ENCODE measurements at regions not wholly inside any gene's neighbourhood (a gene's known extent, or its start where the extent isn't known, plus 50 kb on each side); places are given as distances from the start of the nearest gene placed in this dataset.
"Not testable (repeated sequence)": the region's sequence is repeated elsewhere in the genome, so short reads cannot be mapped to it uniquely, and the experiment has no call there.

- DNase-seq, ATAC-seq, H3K4me1 Mint-ChIP-seq, H3K27ac Mint-ChIP-seq, H3K4me3 Mint-ChIP-seq, H3K27me3 Mint-ChIP-seq: not testable (repeated sequence)
- peaks cover 0 to 16% of the 10 kb centered on the region in 2 donors for H3K9me3 Mint-ChIP-seq
These were observed 51.3 kb upstream of the RIOK2 start for GRCh38 chr5:97234380-97234779.

- no peak for ATAC-seq
- DNase-seq: no peak
- H3K4me3 Mint-ChIP-seq: no peak overlapping the region
- H3K9me3 Mint-ChIP-seq: peaks cover 0 to 10% of the 10 kb centered on the region in 2 donors
- no peaks in the 10 kb centered on the region for H3K4me1 Mint-ChIP-seq
- H3K27ac Mint-ChIP-seq: no peak overlapping the region
- no peaks in the 10 kb centered on the region for H3K27me3 Mint-ChIP-seq
These were observed 59.3 kb upstream of the RIOK2 start for GRCh38 chr5:97242341-97242740.

GRCh38 chr5:97243353-97243752 is 60.3 kb upstream of the RIOK2 start:
- H3K27ac Mint-ChIP-seq: no peak overlapping the region
- ATAC-seq: no peak
- H3K27me3 Mint-ChIP-seq: no peaks in the 10 kb centered on the region
- peaks cover 0 to 10% of the 10 kb centered on the region in 2 donors for H3K9me3 Mint-ChIP-seq
- no peaks in the 10 kb centered on the region for H3K4me1 Mint-ChIP-seq
- no peak overlapping the region for H3K4me3 Mint-ChIP-seq
- no peak for DNase-seq

GRCh38 chr5:97245386-97245785 is 62.3 kb upstream of the RIOK2 start:
- Mint-ChIP-seq H3K27ac (no peak overlapping the region), H3K4me3 (no peak overlapping the region)
- no peak for ATAC-seq

GRCh38 chr5:97250113-97250512 is 67.1 kb upstream of the RIOK2 start:
- no peak for ATAC-seq
- Mint-ChIP-seq H3K9me3 (peaks cover 9 to 16% of the 10 kb centered on the region in 2 donors), H3K27ac (no peak overlapping the region), H3K4me3 (no peak overlapping the region), H3K27me3 (no peaks in the 10 kb centered on the region), H3K4me1 (no peaks in the 10 kb centered on the region)
- no peak for DNase-seq

More at GRCh38 chr5:97245386-97245785, 62.3 kb upstream of the RIOK2 start:
- H3K4me1 Mint-ChIP-seq: no peaks in the 10 kb centered on the region
- H3K9me3 Mint-ChIP-seq: peaks cover 9 to 12% of the 10 kb centered on the region in 2 donors
- H3K27me3 Mint-ChIP-seq: no peaks in the 10 kb centered on the region
- DNase-seq: no peak

- Mint-ChIP-seq H3K27ac (no peak overlapping the region), H3K9me3 (peaks cover 12 to 26% of the 10 kb centered on the region in 2 donors), H3K4me1 (no peaks in the 10 kb centered on the region)
These were observed 83.0 kb upstream of the RIOK2 start for GRCh38 chr5:97266076-97266475.

GRCh38 chr5:97266576-97266975 is 83.5 kb upstream of the RIOK2 start:
- ATAC-seq (no peak), DNase-seq (no peak)
- Mint-ChIP-seq H3K27ac (no peak overlapping the region), H3K4me3 (no peak overlapping the region), H3K9me3 (peaks cover 17 to 27% of the 10 kb centered on the region in 2 donors), H3K4me1 (no peaks in the 10 kb centered on the region), H3K27me3 (no peaks in the 10 kb centered on the region)

More at GRCh38 chr5:97266076-97266475, 83.0 kb upstream of the RIOK2 start:
- no peak for ATAC-seq
- Mint-ChIP-seq H3K27me3 (no peaks in the 10 kb centered on the region), H3K4me3 (no peak overlapping the region)
- no peak for DNase-seq

- Mint-ChIP-seq H3K4me1 (no peaks in the 10 kb centered on the region), H3K27me3 (no peaks in the 10 kb centered on the region), H3K27ac (no peak overlapping the region), H3K9me3 (peaks cover 25 to 33% of the 10 kb centered on the region in 2 donors), H3K4me3 (no peak overlapping the region)
- ATAC-seq: no peak
- DNase-seq: no peak
These were observed 84.7 kb upstream of the RIOK2 start for GRCh38 chr5:97267767-97268166.

GRCh38 chr5:97276474-97277120 is 93.5 kb upstream of the RIOK2 start:
- no peak overlapping the region for H3K4me3 Mint-ChIP-seq
- peaks cover 21 to 37% of the 10 kb centered on the region in 2 donors for H3K9me3 Mint-ChIP-seq
- DNase-seq: no peak

GRCh38 chr5:97281257-97281656 is 98.2 kb upstream of the RIOK2 start:
- DNase-seq (no peak), ATAC-seq (no peak)
- Mint-ChIP-seq H3K9me3 (peaks cover 27 to 41% of the 10 kb centered on the region in 2 donors), H3K4me3 (no peak overlapping the region), H3K27me3 (no peaks in the 10 kb centered on the region), H3K27ac (no peak overlapping the region), H3K4me1 (no peaks in the 10 kb centered on the region)

More at GRCh38 chr5:97276474-97277120, 93.5 kb upstream of the RIOK2 start:
- ATAC-seq: no peak
- no peaks in the 10 kb centered on the region for H3K27me3 Mint-ChIP-seq
- H3K27ac Mint-ChIP-seq: no peak overlapping the region
- no peaks in the 10 kb centered on the region for H3K4me1 Mint-ChIP-seq

- ATAC-seq: peak; percentile 77
- no peak overlapping the region for H3K4me3 Mint-ChIP-seq
- H3K27ac Mint-ChIP-seq: no peak overlapping the region
- no peaks in the 10 kb centered on the region for H3K27me3 Mint-ChIP-seq
- DNase-seq: no peak
- H3K4me1 Mint-ChIP-seq: no peaks in the 10 kb centered on the region
- H3K9me3 Mint-ChIP-seq: peaks cover 0 to 6% of the 10 kb centered on the region in 2 donors
These were observed 114.1 kb upstream of the RIOK2 start for GRCh38 chr5:97297063-97297703.

- no peak for DNase-seq
- peak; percentile 18 for ATAC-seq
- Mint-ChIP-seq H3K9me3 (peaks cover 0 to 1% of the 10 kb centered on the region in 2 donors), H3K4me3 (no peak overlapping the region), H3K4me1 (no peaks in the 10 kb centered on the region), H3K27me3 (no peaks in the 10 kb centered on the region), H3K27ac (no peak overlapping the region)
These were observed 114.7 kb upstream of the RIOK2 start for GRCh38 chr5:97297704-97298091.

GRCh38 chr5:97301181-97301580 is 118.1 kb upstream of the RIOK2 start:
- ATAC-seq, H3K27ac Mint-ChIP-seq, H3K4me1 Mint-ChIP-seq, H3K27me3 Mint-ChIP-seq, DNase-seq, H3K4me3 Mint-ChIP-seq: not testable (repeated sequence)
- peaks cover 0 to 20% of the 10 kb centered on the region in 2 donors for H3K9me3 Mint-ChIP-seq

GRCh38 chr5:97338729-97339128 is 155.7 kb upstream of the RIOK2 start:
- ATAC-seq: no peak
- no peak for DNase-seq
- Mint-ChIP-seq H3K4me3 (no peak overlapping the region), H3K27ac (no peak overlapping the region), H3K9me3 (peaks cover 23 to 68% of the 10 kb centered on the region in 2 donors), H3K27me3 (no peaks in the 10 kb centered on the region), H3K4me1 (no peaks in the 10 kb centered on the region)

GRCh38 chr5:97355775-97356174 is 172.7 kb upstream of the RIOK2 start:
- H3K4me1 Mint-ChIP-seq: no peaks in the 10 kb centered on the region
- ATAC-seq (no peak), DNase-seq (no peak)
- H3K27me3 Mint-ChIP-seq: no peaks in the 10 kb centered on the region
- H3K4me3 Mint-ChIP-seq: no peak overlapping the region
- no peak overlapping the region for H3K27ac Mint-ChIP-seq
- H3K9me3 Mint-ChIP-seq: peaks cover 39 to 68% of the 10 kb centered on the region in 2 donors

GRCh38 chr5:97363577-97363976 is 180.5 kb upstream of the RIOK2 start:
- Mint-ChIP-seq H3K9me3 (peaks cover 6 to 22% of the 10 kb centered on the region in 2 donors), H3K4me1 (no peaks in the 10 kb centered on the region), H3K27me3 (no peaks in the 10 kb centered on the region), H3K4me3 (no peak overlapping the region), H3K27ac (no peak overlapping the region)
- ATAC-seq (no peak), DNase-seq (no peak)
